Fibroblast of pulmonary artery (primary cell): ENCODE measurements at regions not wholly inside any gene's neighbourhood (a gene's known extent, or its start where the extent isn't known, plus 50 kb on each side); places are given as distances from the start of the nearest gene placed in this dataset.
"Not testable (repeated sequence)": the region's sequence is repeated elsewhere in the genome, so short reads cannot be mapped to it uniquely, and the experiment has no call there.

Experiments used
- DNase-seq: peaks from one replicate; pipeline ENCODE4 v3.0.0-alpha.2; 2010; ENCODE audit warnings: low read depth
- H3K4me3 ChIP-seq: replicated peaks from 2 replicates; pipeline ENCODE4 v1.5.1; 2011; ENCODE audit warnings: low read depth, mild to moderate bottlenecking, control low read depth, low read length, moderate library complexity
- CTCF ChIP-seq: IDR thresholded peaks from 2 replicates; pipeline ENCODE4 v1.5.1; 2011; ENCODE audit warnings: mild to moderate bottlenecking, control low read depth, low read length, inconsistent platforms; ENCODE audit errors: missing control alignments

GRCh38 chr14:105682956-105683570, 156.7 kb downstream of the TMEM121 start:
- no peak for TF ChIP-seq CTCF
- no peak for DNase-seq
- no peak overlapping the region for H3K4me3 ChIP-seq

- DNase-seq: not testable (repeated sequence)
Observed at GRCh38 chr14:105684056-105684455, 157.7 kb downstream of the TMEM121 start.

GRCh38 chr14:105684597-105684996, 158.2 kb downstream of the TMEM121 start:
- not testable (repeated sequence) for H3K4me3 ChIP-seq, DNase-seq

More at GRCh38 chr14:105684056-105684455, 157.7 kb downstream of the TMEM121 start:
- not testable (repeated sequence) for H3K4me3 ChIP-seq

- DNase-seq: no peak
- no peak for TF ChIP-seq CTCF
- H3K4me3 ChIP-seq: no peak overlapping the region
Observed at GRCh38 chr14:105685003-105685402, 158.6 kb downstream of the TMEM121 start.

DNA sequence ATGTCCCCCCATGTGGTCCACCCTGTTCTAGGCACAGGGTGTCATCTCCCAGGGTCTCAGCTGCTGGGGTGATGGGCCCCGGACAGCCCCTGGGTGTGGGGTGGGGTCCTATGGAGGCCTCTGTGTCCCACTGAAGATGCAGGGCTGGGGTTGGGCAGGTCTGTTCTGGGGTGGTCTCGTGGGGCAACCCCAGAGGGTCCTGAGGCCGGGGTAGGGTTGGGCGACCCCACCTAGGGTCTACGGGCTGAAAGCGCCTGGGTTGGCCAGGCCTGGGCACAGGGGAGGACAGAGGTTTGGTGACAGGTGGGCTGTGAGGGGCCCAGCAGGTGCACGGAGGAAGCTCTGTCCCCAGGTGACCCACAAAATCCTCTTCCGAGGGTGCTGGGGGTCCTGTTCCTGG, 159.2 kb downstream of the TMEM121 start:
- not testable (repeated sequence) for H3K4me3 ChIP-seq, DNase-seq

GRCh38 chr14:105686050-105686449, 159.7 kb downstream of the TMEM121 start:
- not testable (repeated sequence) for DNase-seq, H3K4me3 ChIP-seq

DNA sequence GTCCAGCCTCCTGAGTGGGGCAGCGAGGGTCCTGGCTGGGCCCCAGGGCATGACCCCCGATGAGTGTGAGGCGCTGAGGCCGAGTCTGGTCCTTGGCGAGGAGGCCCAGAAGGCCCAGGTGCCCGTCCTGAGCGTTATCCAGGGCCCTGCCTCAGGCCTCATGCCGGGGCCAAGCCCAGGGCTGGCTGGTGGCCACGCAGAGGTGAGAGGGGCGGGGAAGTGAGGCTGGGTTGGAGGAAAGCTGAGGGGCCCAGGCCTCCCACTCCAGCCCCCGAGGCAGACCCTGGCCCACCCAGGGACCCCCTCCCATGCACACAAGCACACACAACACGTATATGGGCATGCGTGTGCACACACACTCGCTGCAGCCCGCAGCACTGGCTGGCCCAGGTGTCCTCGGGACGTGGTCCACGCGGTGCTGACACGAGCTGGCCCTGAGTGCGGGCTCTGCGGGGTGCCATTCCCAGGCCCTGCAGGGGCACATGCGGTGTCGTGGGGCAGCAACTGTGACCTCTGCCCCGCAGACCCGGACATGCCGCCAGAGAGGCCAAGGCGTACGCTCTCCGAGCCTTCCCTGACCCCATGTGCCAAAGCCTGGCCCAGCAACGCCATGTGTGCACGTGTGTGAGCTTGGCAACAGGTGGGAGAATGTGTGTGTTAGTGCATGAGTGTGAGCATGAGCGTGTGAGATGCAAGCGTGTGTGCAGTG, 160.2 kb downstream of the TMEM121 start:
- not testable (repeated sequence) for DNase-seq, H3K4me3 ChIP-seq

DNA sequence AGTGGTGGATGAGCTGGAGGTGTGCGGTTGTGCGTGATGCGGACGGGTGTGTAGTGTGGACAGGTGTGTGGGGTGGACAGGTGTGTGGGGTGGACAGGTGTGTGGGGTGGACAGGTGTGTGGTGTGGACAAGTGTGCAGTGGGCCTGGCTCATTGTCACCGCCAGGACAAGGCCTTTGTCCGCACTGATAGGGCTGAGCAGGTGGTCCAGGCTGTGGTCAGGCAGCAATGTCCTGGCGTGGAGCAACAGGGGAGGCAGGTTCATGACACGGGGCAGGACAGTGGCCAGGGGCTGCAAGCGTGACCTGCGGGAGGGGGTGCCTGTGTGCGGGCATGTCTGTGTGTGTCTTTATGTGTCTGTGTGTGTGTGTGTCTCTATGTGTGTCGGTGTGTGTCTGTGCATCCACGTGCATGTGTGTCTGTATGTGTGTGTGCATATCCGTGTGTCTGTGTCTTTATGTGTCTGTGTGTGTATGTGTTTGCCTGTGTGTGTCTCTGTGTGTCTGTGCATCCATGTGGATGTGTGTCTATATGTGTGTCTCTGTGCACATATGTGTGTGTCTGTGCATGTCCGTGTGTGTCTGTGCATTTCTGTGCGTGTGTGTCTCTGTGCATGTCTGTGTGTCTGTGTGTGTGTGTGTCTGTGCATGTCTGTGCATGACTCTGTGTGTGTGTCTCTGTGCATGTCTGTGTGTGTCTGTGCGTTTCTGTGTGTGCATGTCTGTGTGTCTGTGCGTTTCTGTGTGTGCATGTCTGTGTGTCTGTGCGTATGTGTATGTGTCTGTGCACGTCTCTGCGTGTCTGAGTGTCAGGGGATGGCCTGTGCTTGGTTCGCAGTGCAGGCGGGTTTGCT, 161.0 kb downstream of the TMEM121 start:
- H3K4me3 ChIP-seq, DNase-seq: not testable (repeated sequence)

GRCh38 chr14:105688023-105688351, 161.6 kb downstream of the TMEM121 start:
- not testable (repeated sequence) for DNase-seq, H3K4me3 ChIP-seq

GRCh38 chr14:105688664-105689221, 162.4 kb downstream of the TMEM121 start:
- not testable (repeated sequence) for DNase-seq, H3K4me3 ChIP-seq

DNA sequence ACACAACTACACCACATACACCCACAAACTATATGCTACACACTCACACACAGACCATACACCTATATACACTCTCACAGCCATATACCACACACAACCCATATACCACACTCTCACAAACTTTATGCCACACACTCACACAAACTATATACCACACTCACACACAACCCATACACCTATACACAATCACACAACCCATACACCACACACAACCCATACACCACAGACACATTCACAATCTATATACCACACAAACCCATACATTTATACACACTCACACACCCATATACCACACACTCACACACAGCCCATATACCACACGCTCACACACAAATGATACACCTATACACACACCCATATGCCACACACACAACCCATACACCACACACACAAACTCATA, 163.3 kb downstream of the TMEM121 start:
- no peak for TF ChIP-seq CTCF
- no peak overlapping the region for H3K4me3 ChIP-seq
- DNase-seq: no peak
